ENCODE measurements at regions not wholly inside any gene's neighbourhood (a gene's known extent, or its start where the extent isn't known, plus 50 kb on each side); places are given as distances from the start of the nearest gene placed in this dataset.

- Histone ChIP-seq H3K27me3 (no peaks in the 10 kb centered on the region), H3K9me3 (no peaks in the 10 kb centered on the region), H3K27ac (no peak overlapping the region), H3K36me3 (no peaks in the 10 kb centered on the region), H3K4me1 (peaks cover 3% of the 10 kb centered on the region), H3K4me3 (no peak overlapping the region)
- no peak for TF ChIP-seq CTCF (IDR thresholded peaks at IDR 0.05)
- TF ChIP-seq EP300 (IDR thresholded peaks at IDR 0.05) = no peak
- TF ChIP-seq POLR2AphosphoS5 (IDR thresholded peaks at IDR 0.05) = no peak
- TF ChIP-seq POLR2A (IDR thresholded peaks at IDR 0.05) = no peak
- WGBS = 82% methylated on average over 5 of the region's 5 CpGs
- no peak for DNase-seq (ENCODE audit: low spot score in 2 of 2)
Observed at GRCh38 chr7:33779216-33779615, 126.1 kb upstream of the BMPER start.

GRCh38 chr7:33781167-33781566 lies 124.2 kb upstream of the BMPER start:
- no peak for DNase-seq (ENCODE audit: low spot score in 2 of 2)
- H3K4me1 ChIP-seq = peaks cover 3% of the 10 kb centered on the region
- H3K9me3 ChIP-seq = no peaks in the 10 kb centered on the region
- H3K36me3 ChIP-seq = no peaks in the 10 kb centered on the region
- TF ChIP-seq CTCF (IDR thresholded peaks at IDR 0.05) (no peak), POLR2AphosphoS5 (IDR thresholded peaks at IDR 0.05) (no peak), EP300 (IDR thresholded peaks at IDR 0.05) (no peak), POLR2A (IDR thresholded peaks at IDR 0.05) (no peak)
- no peaks in the 10 kb centered on the region for H3K27me3 ChIP-seq
- H3K27ac ChIP-seq = no peak overlapping the region
- no peak overlapping the region for H3K4me3 ChIP-seq
- WGBS = 77% methylated on average over 3 of the region's 3 CpGs

GRCh38 chr7:33781796-33782195 lies 123.5 kb upstream of the BMPER start:
- Histone ChIP-seq H3K27me3 (no peaks in the 10 kb centered on the region), H3K4me3 (no peak overlapping the region), H3K36me3 (no peaks in the 10 kb centered on the region), H3K4me1 (peaks cover 3% of the 10 kb centered on the region), H3K9me3 (no peaks in the 10 kb centered on the region), H3K27ac (no peak overlapping the region)
- WGBS = 88% methylated on average over 3 of the region's 3 CpGs
- DNase-seq (ENCODE audit: low spot score in 2 of 2) = no peak
- no peak for TF ChIP-seq POLR2AphosphoS5 (IDR thresholded peaks at IDR 0.05)
- TF ChIP-seq CTCF (IDR thresholded peaks at IDR 0.05) = no peak
- no peak for TF ChIP-seq POLR2A (IDR thresholded peaks at IDR 0.05)
- no peak for TF ChIP-seq EP300 (IDR thresholded peaks at IDR 0.05)

GRCh38 chr7:33784000-33784399 lies 121.3 kb upstream of the BMPER start:
- Histone ChIP-seq H3K27me3 (no peaks in the 10 kb centered on the region), H3K36me3 (no peaks in the 10 kb centered on the region), H3K27ac (no peak overlapping the region), H3K4me3 (no peak overlapping the region), H3K9me3 (no peaks in the 10 kb centered on the region), H3K4me1 (peaks cover 3% of the 10 kb centered on the region)
- no peak for DNase-seq (ENCODE audit: low spot score in 2 of 2)
- TF ChIP-seq POLR2AphosphoS5 (IDR thresholded peaks at IDR 0.05) (no peak), POLR2A (IDR thresholded peaks at IDR 0.05) (no peak), EP300 (IDR thresholded peaks at IDR 0.05) (no peak), CTCF (IDR thresholded peaks at IDR 0.05) (no peak)
- 92% methylated on average over 2 of the region's 2 CpGs for WGBS

GRCh38 chr7:33788531-33788930 lies 116.8 kb upstream of the BMPER start:
- H3K27me3 ChIP-seq = no peaks in the 10 kb centered on the region
- no peak for DNase-seq (ENCODE audit: low spot score in 2 of 2)
- H3K9me3 ChIP-seq = no peaks in the 10 kb centered on the region
- H3K4me3 ChIP-seq = no peak overlapping the region
- H3K4me1 ChIP-seq = no peaks in the 10 kb centered on the region
- WGBS = 80% methylated on average over 6 of the region's 6 CpGs
- H3K36me3 ChIP-seq = no peaks in the 10 kb centered on the region
- H3K27ac ChIP-seq = no peak overlapping the region
- no peak for TF ChIP-seq POLR2A (IDR thresholded peaks at IDR 0.05)
- no peak for TF ChIP-seq POLR2AphosphoS5 (IDR thresholded peaks at IDR 0.05)
- TF ChIP-seq EP300 (IDR thresholded peaks at IDR 0.05) = no peak
- TF ChIP-seq CTCF (IDR thresholded peaks at IDR 0.05) = no peak

All from suprapubic skin (tissue), 4 donors.